ENCODE measurements at regions not wholly inside any gene's neighbourhood (a gene's known extent, or its start where the extent isn't known, plus 50 kb on each side); places are given as distances from the start of the nearest gene placed in this dataset.

DNA sequence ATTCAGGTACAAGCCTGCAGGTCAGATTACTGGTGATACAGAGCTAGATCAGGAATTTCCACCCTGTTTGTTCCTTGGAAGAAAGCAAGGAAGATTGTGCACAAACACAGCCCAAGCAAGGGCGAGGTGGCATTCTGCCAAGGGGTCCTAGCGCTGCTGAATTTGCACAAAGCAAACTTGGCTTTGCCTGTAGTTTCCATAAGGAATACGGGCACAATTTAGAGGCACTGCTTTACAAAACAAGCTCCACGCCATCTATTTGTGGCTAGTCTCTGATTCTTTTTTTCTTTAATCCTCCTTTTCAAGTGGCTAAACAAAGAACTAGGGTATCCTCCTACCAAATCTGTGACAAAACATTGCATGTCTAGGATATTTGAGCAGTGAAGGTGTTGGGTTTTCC lies 195.5 kb upstream of the ACVR2A start:
- no peak for DNase-seq (ENCODE audit: low read depth)

- no peak for DNase-seq (ENCODE audit: low read depth)
Measured at GRCh38 chr2:147648471-147648870, 196.4 kb upstream of the ACVR2A start.

DNA sequence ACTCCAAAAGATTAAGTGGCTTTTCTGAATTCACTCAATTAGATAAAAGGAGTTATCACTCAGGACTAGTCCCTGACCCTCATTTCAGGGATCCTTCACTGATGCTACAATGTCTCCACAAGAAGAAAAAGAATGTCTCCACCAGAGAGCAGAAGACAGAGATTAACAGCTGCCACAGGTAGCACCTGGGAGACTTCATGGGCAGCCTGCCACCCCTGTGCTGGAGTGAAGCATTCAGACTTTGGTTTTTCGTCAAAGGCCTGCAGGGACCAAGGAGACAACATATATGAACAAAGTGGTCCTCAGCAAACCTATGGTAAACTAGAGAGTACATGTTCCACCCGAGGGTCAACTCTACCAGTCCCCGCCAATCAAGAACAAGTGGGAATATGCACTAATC lies 197.0 kb upstream of the ACVR2A start:
- no peak for DNase-seq (ENCODE audit: low read depth)

DNA sequence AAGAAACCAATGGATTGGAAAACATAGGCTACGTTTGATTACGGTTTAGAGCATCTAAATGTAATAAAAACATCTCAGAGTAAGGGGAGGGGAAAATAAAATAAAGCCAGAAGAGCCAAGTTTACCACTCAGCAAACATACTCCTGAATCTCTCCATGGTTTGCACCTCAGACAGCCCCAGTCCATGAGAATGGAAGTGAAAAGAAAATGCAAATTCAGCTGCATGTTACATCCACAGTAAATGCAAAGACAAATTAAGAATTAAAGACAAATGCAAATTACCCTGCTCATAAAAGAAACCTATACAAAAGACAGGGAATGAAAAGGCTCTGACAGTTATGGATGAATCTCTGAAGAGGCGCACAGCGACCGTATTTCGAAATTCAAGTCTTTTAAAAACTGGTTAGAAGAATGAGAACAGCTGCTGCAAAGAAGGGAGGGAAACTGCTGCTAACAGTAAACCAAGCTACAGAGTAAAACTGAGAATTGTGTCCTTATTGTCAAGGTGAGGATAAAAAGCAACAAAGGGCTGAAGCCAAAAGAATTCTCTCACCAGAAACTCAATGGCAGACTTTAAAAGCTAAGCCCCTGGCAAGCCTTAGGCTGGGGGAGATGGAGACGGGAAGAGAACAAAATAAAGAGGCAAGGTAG lies 197.9 kb upstream of the ACVR2A start:
- DNase-seq (ENCODE audit: low read depth): no peak

DNA sequence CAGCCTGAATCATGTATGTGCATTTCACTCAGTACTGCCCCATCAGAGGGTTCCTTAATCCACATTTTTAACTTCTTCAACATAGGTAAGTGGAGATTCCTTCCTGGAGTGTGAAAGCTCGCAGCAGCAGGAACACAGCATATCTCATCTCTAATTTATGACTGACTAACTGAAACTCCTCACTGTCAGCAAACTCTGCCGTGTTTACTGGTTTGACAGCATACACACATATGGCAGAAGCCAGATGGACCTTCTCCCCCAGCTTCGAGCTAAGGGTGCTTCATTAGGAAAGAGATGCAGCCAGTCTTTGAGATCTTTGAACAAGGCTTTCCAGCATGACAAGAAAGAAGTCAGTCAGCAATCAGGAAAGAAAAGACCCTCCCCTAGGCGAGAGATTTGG lies 200.3 kb upstream of the ACVR2A start:
- no peak for DNase-seq (ENCODE audit: low read depth)

GRCh38 chr2:147642765-147643164 lies 202.1 kb upstream of the ACVR2A start:
- no peak for DNase-seq (ENCODE audit: low read depth)

DNA sequence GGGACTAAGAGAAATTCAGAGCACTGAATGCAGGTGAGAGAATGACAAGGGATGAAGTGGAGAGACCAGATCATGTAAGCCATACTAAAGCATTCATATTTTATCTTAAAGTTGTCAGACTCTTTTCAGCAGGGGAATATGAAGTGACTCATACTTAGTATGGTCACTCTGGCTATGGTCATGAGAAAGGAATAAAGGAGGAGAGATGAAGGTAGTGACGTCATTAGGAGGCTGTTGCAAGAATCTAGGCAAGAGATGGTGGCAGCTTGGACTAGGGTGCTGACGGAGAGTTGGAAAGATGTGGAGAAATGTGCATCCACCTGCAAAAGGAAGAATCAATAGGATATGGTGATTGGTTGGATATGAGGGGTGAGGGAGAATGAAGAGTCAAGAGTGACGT lies 203.2 kb upstream of the ACVR2A start:
- DNase-seq (ENCODE audit: low read depth): no peak

DNA sequence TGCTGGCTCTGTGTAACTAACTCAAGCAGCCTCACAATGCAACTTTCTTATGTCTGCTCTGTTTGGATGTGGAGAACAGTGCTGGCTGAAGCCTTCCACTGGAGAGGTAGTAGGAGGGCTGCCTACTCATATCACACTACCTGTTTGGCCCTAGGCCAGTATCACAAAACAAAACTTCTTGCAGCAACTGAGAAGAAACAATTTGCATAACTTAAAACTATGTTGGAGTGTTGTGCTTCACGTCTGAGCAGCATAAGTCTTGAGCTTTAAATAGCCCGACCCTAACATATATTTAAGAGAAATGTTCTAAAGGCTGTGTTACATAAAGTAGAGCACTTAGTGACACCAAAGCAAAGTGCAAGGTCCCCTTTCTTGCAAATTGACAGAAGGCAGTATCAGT lies 204.9 kb upstream of the ACVR2A start:
- no peak for DNase-seq (ENCODE audit: low read depth)

- no peak for DNase-seq (ENCODE audit: low read depth)
Measured at GRCh38 chr2:147639386-147639785, 205.4 kb upstream of the ACVR2A start.

DNA sequence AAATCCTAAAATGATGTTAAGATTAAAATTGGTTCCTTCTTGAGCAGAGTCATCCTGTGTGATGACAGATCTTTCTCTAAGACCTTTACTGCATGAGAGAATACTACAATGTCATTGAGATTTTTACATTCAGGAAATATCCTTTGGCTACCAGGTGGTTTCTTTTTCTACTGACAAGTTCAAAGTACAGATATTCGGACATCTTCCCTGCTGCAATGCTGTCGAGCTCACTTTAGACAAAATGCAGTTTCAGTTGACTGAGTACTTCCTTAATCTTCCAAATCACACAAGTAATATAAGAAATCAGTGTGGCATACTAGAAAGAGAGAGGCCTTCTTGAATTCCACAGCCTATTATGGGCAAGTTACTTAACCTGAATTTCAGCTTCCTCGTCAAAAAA lies 207.9 kb upstream of the ACVR2A start:
- DNase-seq (ENCODE audit: low read depth): no peak

- DNase-seq (ENCODE audit: low read depth): peak; percentile 64
Measured at GRCh38 chr2:147636238-147636882, 208.5 kb upstream of the ACVR2A start.

DNA sequence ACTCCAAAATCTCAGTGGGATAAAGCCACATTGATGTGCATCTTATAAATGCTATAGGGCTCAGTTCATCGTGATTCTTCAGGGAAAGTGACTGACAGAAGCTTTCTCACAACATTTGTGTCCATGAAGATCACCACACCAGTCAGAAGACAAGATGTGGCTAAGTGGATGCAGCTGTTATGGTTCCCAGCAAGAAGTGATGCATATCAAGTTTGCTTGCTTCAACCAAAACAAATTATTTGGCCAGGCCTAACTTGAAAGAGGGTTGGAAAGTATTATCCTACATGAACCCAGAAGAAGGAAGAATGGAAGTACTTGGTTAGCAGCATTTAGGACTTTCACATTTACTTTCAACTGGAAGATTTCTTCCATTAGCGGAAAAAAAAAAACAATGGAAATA lies 210.0 kb upstream of the ACVR2A start:
- no peak for DNase-seq (ENCODE audit: low read depth)

- no peak for DNase-seq (ENCODE audit: low read depth)
Measured at GRCh38 chr2:147632198-147632597, 212.6 kb upstream of the ACVR2A start.

- DNase-seq (ENCODE audit: low read depth): no peak
Measured at GRCh38 chr2:147631294-147631693, 213.5 kb upstream of the ACVR2A start.

GRCh38 chr2:147630585-147630984 lies 214.2 kb upstream of the ACVR2A start:
- no peak for DNase-seq (ENCODE audit: low read depth)

DNA sequence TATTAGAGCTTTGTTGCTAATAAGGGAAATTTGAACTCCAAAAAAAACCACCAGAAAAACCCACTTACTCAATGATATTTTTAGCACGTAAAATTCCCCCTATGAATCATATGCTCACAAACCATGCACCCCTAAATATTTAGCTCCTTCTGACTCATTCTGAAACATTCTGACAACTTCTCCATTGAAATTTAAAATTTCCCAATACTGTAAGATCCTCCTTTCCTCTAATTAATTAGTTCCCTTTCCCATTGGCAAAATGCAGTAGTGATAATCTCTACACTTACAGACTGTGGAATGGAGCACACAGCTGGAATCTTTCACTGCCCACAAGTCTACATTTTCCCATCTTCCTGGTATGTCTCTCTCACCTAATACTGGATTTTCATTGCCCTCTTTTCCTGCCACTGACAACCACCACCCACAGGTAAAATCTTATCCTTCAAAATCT lies 215.8 kb upstream of the ACVR2A start:
- DNase-seq (ENCODE audit: low read depth): no peak

DNA sequence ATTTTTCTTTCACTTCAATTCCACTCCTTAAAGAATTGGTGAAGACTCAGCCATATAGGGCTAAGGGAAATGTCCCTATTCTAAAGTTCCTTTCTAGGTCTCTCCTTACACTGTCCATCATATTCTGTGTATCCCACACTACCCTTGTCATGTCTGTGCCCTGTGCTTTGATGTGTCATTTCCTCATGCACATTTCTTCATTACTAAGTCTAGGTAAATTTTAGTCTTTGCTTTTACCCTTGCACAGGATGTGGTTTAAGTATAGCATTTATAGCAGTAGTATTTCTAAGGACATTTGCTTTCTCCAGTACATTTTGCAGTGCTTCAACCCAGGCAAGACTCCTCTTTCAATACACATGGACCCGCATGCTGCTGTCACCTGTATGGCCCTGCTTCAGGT lies 221.5 kb upstream of the ACVR2A start:
- DNase-seq (ENCODE audit: low read depth): no peak

DNA sequence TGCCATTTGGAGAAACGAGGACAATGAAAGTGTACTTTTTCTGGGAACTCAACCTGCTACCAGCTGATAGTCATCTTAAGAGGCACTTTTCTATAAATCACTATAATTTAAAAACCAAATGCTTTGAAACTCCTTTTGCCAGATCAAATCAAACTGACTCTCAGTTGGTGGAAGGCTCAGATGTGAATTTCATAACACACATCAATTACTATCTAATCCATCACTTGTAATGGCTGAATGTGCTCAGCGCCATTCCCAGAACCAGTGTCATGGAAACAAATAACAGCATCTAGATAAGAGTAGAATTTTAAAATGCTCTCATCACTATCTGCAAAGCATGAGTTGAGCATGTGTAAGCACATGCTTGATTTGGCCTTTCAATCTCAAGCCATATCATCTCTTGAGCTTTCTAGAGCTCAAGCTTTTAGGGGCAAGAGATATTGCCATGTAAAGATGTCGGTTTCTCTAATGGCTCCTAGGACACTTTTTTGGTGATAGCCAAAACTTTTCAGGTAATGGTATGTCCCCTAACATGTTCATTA lies 223.1 kb upstream of the ACVR2A start:
- DNase-seq (ENCODE audit: low read depth): no peak

- no peak for DNase-seq (ENCODE audit: low read depth)
Measured at GRCh38 chr2:147619808-147620207, 225.0 kb upstream of the ACVR2A start.

DNA sequence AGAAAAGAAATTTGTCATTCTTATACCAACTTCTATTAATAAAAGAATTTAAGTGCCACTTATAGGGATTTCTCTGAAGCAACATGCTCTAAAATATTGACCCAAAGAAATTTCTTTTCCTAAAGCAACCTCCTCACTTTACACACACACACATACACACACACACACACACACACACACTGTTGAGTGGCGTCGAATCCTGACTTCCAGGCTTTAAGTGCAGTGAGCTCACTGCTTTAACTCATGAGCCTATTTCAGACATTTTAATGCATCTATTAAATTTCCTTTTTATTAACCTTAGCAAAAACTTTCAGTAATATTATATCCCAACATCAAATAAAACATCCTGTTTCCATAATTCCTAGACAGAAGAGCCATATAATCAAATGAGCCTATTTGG lies 229.1 kb upstream of the ACVR2A start:
- DNase-seq (ENCODE audit: low read depth): no peak

GRCh38 chr2:147614979-147615470 lies 229.8 kb upstream of the ACVR2A start:
- no peak for DNase-seq (ENCODE audit: low read depth)

GRCh38 chr2:147614471-147614870 lies 230.4 kb upstream of the ACVR2A start:
- DNase-seq (ENCODE audit: low read depth): no peak

- no peak for DNase-seq (ENCODE audit: low read depth)
Measured at GRCh38 chr2:147610496-147611040, 234.3 kb upstream of the ACVR2A start.
